ENCODE measurements at regions not wholly inside any gene's neighbourhood (a gene's known extent, or its start where the extent isn't known, plus 50 kb on each side); places are given as distances from the start of the nearest gene placed in this dataset.
"Not testable (repeated sequence)": the region's sequence is repeated elsewhere in the genome, so short reads cannot be mapped to it uniquely, and the experiment has no call there.

GRCh38 chr2:49801898-49802450, 647.7 kb upstream of the FSHR start:
- no peak for DNase-seq

GRCh38 chr2:49798570-49798969, 644.3 kb upstream of the FSHR start:
- no peak for DNase-seq

- no peak for DNase-seq
These were observed 642.0 kb upstream of the FSHR start for GRCh38 chr2:49796266-49796665.

GRCh38 chr2:49794396-49794795, 640.1 kb upstream of the FSHR start:
- no peak for DNase-seq

- DNase-seq: no peak
These were observed 634.0 kb upstream of the FSHR start for GRCh38 chr2:49788300-49788699.

- no peak for DNase-seq
These were observed 626.6 kb upstream of the FSHR start for GRCh38 chr2:49780949-49781348.

GRCh38 chr2:49772299-49772970, 618.1 kb upstream of the FSHR start:
- no peak for DNase-seq

GRCh38 chr2:49770919-49771318, 616.6 kb upstream of the FSHR start:
- DNase-seq: peak; percentile 8

- no peak for DNase-seq
These were observed 613.0 kb upstream of the FSHR start for GRCh38 chr2:49767316-49767715.

GRCh38 chr2:49755777-49756176, 601.5 kb upstream of the FSHR start:
- no peak for DNase-seq

GRCh38 chr2:49754381-49754780, 600.1 kb upstream of the FSHR start:
- no peak for DNase-seq

GRCh38 chr2:49753344-49753985, 599.1 kb upstream of the FSHR start:
- no peak for DNase-seq

- no peak for DNase-seq
These were observed 583.3 kb upstream of the FSHR start for GRCh38 chr2:49737606-49738005.

GRCh38 chr2:49732924-49733323, 578.6 kb upstream of the FSHR start:
- not testable (repeated sequence) for DNase-seq

- no peak for DNase-seq
These were observed 564.9 kb upstream of the FSHR start for GRCh38 chr2:49719241-49719640.

GRCh38 chr2:49715597-49715996, 561.3 kb upstream of the FSHR start:
- DNase-seq: no peak

GRCh38 chr2:49714454-49714853, 560.1 kb upstream of the FSHR start:
- DNase-seq: no peak

GRCh38 chr2:49702740-49703139, 548.4 kb upstream of the FSHR start:
- no peak for DNase-seq

GRCh38 chr2:49693961-49694360, 539.6 kb upstream of the FSHR start:
- DNase-seq: no peak

- DNase-seq: not testable (repeated sequence)
These were observed 537.7 kb upstream of the FSHR start for GRCh38 chr2:49692022-49692421.

- no peak for DNase-seq
These were observed 533.6 kb upstream of the FSHR start for GRCh38 chr2:49687918-49688317.

GRCh38 chr2:49686897-49687442, 532.7 kb upstream of the FSHR start:
- no peak for DNase-seq

GRCh38 chr2:49686291-49686690, 532.0 kb upstream of the FSHR start:
- no peak for DNase-seq

GRCh38 chr2:49677227-49677626, 522.9 kb upstream of the FSHR start:
- DNase-seq: no peak

Measured in NCI-H1092 (cell line).